GM21447 (cell line): ENCODE measurements at regions not wholly inside any gene's neighbourhood (a gene's known extent, or its start where the extent isn't known, plus 50 kb on each side); places are given as distances from the start of the nearest gene placed in this dataset.
A peak's percentile ranks its signal among the peaks of the same experiment; 100 is the strongest.
"Not testable (repeated sequence)": the region's sequence is repeated elsewhere in the genome, so short reads cannot be mapped to it uniquely, and the experiment has no call there.

Experiments
- ATAC-seq: cut with Tn5 transposase; IDR thresholded peaks from one replicate; pipeline ENCODE4 v1.9.1; 2021; ENCODE audit not compliant: unreplicated experiment

GRCh38 chr6:44733868-44734267, 346.4 kb downstream of the CDC5L start:
- no peak for ATAC-seq

GRCh38 chr6:44734886-44735629, 347.6 kb downstream of the CDC5L start:
- ATAC-seq, result no peak

- ATAC-seq, result peak; percentile 47
These were observed 348.1 kb downstream of the CDC5L start for GRCh38 chr6:44735630-44735963.

GRCh38 chr6:44737341-44737740, 349.8 kb downstream of the CDC5L start:
- no peak for ATAC-seq

GRCh38 chr6:44737829-44738528, 350.5 kb downstream of the CDC5L start:
- ATAC-seq, result peak; percentile 43

GRCh38 chr6:44738601-44739146, 351.2 kb downstream of the CDC5L start:
- no peak for ATAC-seq

GRCh38 chr6:44739181-44739580, 351.7 kb downstream of the CDC5L start:
- no peak for ATAC-seq

GRCh38 chr6:44740566-44741120, 353.1 kb downstream of the CDC5L start:
- ATAC-seq, result no peak

- ATAC-seq, result no peak
These were observed 354.7 kb downstream of the CDC5L start for GRCh38 chr6:44742201-44742600.

- no peak for ATAC-seq
These were observed 355.4 kb downstream of the CDC5L start for GRCh38 chr6:44742828-44743372.

GRCh38 chr6:44760116-44760515, 372.6 kb downstream of the CDC5L start:
- ATAC-seq, result not testable (repeated sequence)

GRCh38 chr6:44761046-44761445, 373.5 kb downstream of the CDC5L start:
- ATAC-seq, result no peak

- no peak for ATAC-seq
These were observed 375.0 kb downstream of the CDC5L start for GRCh38 chr6:44762496-44762895.

- no peak for ATAC-seq
These were observed 384.3 kb downstream of the CDC5L start for GRCh38 chr6:44771647-44772415.

- no peak for ATAC-seq
These were observed 385.3 kb downstream of the CDC5L start for GRCh38 chr6:44772838-44773237.

- no peak for ATAC-seq
These were observed 387.6 kb downstream of the CDC5L start for GRCh38 chr6:44775121-44775520.

- no peak for ATAC-seq
These were observed 388.8 kb downstream of the CDC5L start for GRCh38 chr6:44776344-44776743.

GRCh38 chr6:44778513-44778912, 391.0 kb downstream of the CDC5L start:
- no peak for ATAC-seq
